CD4-positive, alpha-beta T cell treated with Interleukin-15 for 1 hour (primary cell): ENCODE measurements at regions not wholly inside any gene's neighbourhood (a gene's known extent, or its start where the extent isn't known, plus 50 kb on each side); places are given as distances from the start of the nearest gene placed in this dataset.

Experiments used
- DNase-seq: peaks from one replicate; pipeline ENCODE4 v3.0.0-alpha.2; 2020

DNA sequence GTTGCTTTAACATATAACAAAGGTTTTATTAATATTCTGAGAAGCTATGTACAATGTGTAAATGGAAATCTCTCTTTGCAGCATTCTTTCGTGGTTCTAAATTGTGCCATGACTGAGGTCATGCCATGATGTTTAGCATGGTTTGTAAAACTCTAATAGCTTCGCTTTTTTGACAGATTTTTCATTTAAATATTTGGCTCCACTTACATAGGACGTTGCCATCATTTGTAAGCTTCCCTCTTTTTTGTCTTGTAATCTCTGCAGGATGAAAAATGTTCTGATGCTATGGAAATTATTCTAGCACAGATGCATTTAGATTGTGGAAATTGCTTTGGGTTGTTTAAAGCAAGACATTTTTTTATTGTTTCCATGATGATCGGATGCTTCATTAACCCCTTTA lies 1054.8 kb downstream of the MAT2B start:
- no peak for DNase-seq

DNA sequence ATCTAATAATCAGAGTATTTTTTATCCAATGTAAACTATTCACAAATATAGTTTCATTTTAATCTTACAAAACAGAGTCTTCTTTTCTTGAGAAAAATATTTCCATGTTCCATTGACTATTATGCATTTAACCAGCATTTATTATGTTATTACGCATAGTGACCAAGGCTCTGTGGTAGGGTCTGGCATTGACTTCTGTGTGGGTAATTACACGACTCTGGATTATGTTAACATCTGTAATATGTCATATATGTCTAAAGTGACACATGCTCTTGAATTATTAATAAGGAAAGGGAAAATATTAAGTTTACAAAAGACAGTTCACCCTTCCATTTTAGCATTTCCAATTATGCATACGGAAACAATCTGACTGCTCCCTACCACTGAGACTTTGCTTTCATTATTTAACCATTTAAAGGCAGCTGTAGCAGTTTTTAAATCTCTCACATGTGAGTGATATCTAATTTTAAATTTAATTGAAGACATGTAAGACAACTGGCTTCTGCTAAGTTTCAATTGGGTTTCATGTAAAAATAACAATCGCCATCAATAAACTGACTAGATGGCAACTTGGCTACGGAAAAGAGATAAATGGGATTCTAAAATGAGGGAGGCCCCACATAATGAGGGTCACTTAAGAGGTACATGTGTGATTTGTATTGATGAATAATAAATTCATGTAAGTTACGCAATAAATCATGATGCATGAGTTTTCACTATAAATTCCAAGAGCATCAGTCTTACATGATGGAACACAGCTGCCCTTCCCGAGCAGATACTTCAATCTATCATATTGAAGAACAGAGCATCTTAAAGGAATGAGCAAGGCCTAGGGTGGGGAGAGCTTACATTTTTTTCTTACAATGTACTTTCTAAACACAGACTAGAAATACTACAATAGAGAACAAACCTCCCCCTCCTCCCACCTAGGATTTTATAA lies 1056.8 kb downstream of the MAT2B start:
- DNase-seq, result no peak

DNA sequence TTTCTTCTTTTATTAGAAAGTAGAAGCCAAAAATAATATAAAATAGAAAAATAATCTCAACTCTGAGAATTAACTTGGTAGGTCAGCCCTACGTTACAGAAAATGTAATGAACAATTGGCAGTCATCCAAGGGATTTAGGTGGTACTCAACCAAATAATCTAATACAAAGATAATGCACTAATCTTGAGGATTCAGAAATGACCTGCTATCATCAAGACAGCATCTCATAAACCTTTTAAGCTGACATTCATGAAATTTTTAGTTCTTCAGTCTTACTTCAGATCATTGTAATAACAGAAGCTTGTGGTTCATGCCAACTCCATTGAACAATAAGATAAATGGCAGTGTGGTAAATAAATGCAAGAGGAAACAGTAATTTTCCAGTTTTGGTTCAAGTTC lies 1058.0 kb downstream of the MAT2B start:
- DNase-seq, result no peak

DNA sequence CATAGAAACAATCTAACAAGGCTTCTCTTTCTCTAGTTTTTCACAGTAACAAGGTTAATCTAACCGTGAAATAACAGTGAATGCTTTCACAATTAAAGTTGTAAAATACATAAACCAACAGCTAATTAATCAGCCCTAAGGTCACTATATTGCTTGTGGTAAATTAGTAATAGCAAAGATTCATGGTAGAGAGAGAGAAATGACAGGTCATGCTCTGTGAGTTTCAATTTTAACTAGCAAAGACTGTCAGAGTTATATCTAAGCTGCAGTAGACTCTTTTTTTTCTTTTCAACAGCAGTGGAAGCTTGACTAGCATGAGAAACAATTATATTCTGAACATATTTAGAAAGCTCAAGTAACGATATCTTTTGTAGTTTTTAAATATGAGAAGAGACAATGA lies 1068.0 kb downstream of the MAT2B start:
- no peak for DNase-seq

DNA sequence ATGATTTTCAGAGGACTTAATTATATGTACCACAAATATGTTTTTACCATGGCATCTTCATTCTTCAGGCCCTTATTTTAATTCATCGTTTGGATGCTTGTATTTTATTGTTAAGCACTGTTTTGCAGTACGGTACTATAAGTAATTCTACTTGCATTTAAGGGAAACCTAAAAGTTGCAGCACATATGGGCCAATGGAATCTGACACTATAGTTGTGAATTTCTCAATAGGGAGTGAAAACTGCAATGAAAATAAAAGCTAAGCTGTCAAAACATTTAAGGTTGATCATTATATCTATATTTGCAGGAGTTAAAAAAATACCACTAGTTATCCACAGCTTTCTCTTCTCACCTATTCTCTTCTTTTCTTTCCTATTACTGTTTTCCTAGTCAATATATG lies 1071.8 kb downstream of the MAT2B start:
- DNase-seq, result no peak

DNA sequence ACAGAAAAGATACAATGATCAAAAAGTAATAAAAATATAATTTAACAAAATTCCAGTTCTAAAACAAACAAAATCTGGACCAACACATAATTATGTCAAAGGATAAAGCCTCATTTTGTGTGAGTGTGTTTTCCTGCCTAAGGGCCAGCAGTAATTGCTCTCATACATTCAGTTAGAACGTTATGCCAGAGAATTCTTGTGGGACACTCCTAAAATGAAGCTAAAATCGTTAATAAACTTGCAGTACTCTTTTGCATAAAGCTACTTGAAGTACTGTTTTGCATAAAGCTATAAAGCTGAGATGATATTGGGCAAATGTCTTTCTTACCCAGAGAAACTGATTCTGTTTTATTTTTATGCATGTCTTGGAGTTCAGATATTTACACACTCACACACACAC lies 1072.3 kb downstream of the MAT2B start:
- no peak for DNase-seq

DNA sequence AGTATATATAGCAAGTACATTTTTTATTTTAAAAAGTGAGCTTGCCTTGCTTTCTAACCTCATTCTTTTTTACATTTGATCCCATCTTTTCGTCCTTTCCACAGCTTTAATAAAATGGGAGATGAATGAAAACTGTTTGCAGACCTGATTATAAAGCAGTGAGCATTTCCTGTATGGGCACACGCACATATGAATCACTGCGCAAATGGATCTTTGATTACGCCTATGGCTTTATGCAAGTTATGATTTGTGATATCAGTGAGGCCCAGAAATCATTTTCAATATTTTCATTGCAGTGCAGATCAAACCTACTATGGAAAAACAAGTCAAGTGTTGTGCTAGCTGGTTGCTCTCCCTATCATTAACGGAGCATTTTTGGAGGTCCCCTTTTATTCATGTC lies 1073.0 kb downstream of the MAT2B start:
- no peak for DNase-seq

DNA sequence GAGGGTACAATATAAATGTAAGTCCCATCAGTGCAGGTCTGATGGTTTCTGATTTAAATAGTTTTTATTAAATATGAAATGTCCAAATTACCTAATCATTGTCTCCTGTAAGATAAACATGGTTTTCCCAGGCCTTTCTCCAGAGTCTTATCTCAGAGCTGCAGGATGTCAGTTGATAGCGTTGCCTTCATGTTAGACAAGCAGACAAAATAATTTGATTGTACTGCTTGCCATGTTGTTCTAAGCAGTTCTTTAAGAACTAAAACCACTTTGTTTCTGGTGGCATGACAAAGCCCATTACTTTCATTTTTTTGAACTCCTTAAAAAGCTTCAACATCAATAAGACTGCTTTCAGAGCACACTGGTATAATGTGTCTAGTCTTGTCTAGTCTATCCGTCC lies 1073.5 kb downstream of the MAT2B start:
- DNase-seq, result no peak

DNA sequence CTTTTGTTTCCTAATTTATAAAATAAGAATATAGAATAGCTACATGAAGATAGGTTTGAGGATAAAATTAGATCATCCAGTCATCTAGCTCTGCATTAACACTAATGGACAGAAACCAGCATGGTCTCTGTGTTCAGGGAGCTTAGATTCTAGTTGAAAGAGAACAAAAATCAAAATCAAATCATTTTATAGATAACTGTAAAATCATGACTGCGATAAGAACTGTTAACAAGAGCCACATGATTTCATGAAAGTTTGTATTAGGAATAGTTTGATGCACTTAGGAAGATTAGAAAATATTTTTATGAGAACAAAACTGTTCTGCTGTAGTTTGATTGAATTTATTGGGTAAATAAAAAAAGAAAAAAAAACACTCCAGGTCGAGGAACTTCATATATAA lies 1074.7 kb downstream of the MAT2B start:
- no peak for DNase-seq

DNA sequence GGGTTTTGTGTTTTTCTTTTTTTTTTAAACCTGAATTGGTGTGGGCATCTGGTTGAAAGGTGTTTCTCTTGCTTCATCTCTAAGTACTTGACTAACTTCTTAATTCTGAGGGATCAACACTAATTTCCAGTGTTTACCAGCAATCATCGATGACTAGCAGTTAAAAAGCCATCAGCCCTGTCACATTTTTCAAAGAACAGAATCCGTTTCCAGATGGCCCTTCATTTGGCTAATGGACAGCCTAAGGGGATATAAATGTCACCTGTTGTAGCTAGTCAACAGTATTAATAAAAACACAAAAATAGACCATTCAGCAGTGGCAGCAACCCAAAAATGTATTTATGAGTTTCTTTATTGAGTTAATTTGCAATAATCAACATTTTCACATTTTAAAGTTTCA lies 1076.5 kb downstream of the MAT2B start:
- DNase-seq, result no peak

DNA sequence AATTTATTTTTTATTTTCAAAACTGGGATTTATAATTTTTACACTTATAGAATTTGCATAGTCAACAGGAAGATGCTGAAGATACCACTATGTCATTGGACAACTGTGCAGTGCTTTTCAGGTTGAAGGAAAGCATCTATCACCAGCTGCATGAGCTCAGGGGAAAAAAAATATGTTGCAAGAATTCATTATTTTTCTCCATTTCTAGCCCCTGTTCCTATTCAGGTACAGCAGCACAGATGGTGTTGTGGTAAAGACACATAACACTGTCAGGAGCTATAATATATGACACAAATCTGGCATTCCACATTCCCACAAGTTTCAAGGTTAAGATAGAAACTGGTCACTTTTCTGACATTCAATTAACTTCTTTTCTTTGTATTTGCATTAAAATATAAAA lies 1088.6 kb downstream of the MAT2B start:
- no peak for DNase-seq

DNA sequence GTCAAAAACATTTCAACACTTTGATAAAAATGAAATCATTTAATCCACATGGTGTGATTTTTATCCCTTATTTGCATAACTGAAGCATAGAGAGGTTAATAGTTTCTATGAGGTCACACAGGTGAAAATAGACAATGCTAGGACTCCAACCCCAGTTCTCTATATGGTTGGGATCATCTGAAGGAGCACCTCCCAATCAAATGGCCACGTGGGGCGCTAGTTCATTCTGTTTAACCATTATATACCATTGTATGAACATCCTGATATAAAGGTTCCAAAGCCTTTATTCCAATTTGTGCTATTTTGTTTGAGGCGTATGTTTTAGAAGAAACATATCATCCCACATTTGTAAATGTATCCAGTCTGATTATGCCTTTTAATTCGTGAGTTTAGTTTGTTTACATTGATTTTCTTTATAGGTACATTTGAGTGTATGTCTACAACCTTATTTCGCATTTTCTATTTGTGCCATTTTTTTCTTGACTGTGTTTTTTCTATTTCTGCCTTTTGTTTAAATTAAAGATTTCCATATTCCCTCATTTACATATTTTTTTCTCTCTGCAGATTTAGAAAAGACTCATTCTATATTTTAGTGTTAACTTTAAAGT lies 1092.0 kb downstream of the MAT2B start:
- no peak for DNase-seq

DNA sequence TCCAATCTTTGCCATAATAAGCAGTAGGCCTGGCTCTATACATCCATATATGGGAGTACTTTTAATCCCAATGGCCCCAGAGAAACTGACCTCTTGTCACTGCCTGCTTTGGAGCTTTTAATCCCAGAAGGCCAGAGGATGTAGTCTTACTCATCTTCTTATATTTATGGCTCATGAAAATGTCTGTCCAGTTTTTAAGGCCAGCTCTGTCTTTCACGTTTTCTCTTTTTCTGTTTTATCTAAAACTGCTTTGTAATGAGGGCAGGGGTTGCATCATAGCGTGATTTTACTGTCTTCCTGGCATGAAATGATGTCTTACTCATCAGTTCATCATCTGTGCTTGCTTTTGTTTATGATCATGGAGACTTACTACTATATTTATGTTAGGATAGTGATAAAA lies 1094.9 kb downstream of the MAT2B start:
- DNase-seq, result no peak

DNA sequence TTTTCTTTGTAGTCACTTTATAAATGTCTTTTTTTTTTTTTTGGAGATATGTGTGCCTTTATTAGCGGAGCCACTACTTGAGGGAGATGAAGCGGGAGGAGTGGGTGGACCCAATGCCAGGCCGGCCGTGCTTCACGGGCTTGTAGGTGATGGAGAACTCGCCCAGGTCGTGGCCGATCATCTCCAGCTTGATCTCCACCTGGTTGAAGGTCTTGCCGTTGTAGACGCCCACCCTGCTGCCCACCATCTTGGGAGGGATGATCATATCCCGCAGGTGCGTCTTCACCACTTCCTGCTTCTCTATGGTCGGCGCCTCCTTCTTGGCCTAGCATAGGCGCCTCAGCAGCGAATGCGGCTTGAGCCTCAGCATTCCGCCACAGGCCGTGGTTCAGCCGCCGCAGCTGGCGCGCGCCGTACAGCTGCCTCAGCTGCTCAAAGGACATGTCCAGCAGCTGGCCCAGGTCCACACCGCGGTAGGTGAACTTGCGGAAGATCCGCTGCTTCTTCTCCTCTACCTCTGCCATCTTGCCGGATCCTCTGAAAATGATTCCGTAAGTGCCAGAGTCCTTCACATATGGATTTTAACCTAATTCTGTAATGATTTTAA lies 1095.6 kb downstream of the MAT2B start:
- no peak for DNase-seq

DNA sequence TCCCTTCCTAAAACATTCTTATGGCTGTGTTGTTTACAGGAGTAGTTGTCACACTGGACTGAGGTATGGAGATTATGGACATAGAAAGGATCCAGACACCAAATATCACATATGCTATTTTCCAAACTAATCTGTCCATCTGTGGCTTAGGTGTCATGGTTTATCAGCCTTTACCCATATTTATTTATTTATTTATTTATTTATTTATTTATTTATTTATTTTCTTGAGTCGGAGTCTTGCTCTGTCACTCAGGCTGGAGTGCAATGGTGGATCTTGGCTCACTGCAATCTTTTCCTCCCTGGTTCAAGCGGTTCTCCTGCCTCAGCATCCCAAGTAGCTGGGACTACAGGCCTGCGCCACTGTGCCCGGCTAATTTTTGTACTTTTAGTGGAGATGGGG lies 1103.1 kb downstream of the MAT2B start:
- no peak for DNase-seq

DNA sequence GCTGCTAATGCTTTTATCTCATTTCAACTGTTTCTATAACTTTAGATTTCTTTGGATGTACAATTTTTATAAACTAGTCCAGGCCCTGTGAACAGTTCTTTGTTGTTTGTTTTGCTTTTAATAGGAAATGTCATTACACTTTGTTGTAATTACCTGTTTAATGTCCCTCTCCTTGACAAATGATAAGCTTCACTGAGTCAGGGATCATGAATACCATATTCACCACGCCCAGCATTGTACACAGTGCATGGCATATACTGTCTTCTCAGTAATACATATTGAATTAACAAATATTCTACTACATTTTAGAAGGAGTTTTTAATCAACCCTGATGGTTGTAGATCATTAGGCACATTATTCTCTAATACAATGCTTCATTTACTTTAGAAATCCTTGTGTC lies 1105.0 kb downstream of the MAT2B start:
- no peak for DNase-seq

DNA sequence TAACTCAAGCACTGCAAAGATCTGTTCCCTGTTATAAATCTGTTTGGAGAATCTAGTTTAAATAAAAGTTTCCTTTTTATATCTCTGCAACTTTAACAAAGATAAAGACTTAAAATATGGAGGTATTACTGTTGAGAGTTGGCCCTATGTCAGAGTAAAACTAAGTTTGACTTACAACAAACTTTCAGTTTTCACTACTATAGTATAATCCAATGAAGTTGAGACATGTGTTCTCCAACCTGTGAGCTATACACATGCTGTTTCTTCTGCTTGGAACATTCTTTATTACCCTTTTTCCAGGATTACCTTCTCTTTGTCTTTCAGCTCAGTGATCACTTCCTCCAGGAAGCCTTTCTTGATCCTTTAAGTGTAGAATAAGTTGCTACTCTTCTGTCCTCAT lies 1109.3 kb downstream of the MAT2B start:
- DNase-seq, result no peak

DNA sequence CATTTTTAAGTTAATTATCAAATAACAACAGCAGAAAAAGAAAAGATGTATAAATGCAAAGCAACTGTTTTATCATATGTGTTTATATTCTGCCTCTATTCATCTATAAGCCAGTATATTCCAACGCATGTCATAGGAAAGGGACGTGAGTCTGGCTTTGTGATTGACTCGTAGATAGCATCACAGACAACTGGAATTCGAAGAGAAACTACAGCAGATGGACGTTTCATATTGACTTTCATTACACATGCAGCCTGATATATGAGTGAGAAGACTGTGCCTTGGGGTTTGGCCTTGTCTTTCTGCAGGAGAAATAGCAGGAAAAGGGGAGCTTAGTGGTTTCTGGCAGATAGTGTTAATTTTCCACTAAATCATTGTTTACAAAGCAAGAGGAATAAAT lies 1111.9 kb downstream of the MAT2B start:
- no peak for DNase-seq

DNA sequence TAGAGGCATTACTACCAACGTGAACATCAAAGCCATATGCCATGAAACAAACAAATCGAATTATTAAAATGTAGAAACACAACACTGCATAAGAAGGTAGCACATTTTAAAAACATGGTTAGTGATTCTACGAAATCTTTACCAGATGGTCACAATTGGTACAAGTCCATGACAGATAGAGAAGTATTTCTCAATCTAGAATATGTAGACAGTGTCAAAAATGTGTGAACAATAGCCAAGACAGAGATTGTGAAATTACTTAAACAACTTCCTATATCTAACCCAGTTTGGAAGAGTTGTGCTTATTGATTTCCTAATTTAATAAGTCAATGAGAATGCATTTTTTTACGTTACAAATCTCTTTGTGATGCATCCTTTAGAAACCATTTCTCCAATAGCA lies 1121.6 kb downstream of the MAT2B start:
- DNase-seq, result no peak

DNA sequence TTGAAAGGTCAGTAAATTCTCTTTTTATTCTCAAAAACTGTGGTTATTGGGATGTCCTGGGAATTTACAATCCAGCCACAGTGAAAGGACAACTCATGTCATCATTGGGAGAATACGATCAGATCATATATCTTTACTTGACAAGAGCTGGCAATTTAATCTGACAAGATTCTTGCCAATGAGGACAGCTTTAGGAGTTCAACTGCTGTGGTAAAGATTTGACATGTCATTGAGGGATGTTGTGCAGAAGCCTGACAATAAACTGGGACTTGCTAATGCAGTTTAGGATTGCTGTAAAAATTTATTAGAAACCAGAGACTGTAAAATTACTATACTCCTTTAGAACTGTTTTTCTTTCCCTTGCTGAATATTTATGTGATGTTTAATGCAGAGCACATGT lies 1131.0 kb downstream of the MAT2B start:
- DNase-seq, result no peak

DNA sequence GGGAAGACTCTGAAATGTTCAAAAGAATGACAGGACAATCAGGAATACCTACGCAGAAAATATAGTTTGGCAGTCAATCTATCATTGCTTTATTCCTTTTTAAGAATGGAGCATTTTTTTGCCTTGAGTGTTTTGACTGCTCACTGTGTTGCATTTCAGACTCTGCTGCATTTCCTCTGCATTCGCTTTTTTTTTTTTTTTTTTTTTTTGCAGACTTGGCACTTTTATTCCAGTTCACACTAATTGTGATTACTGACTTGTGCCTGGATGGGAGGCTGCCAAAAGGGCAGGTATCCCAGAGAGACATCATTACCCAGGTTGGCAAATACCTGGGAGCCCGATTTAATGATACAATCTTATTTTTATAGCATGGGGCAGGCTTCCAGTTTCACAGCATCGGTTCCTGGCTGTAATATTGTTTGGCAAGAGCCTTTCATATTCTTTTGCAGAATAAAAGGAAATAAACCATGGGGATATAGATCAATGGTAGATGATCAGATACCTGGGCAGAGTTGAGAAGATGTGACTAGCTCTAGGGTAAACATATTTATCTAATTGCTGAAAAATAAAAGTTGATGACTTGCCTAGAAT lies 1132.6 kb downstream of the MAT2B start:
- no peak for DNase-seq

DNA sequence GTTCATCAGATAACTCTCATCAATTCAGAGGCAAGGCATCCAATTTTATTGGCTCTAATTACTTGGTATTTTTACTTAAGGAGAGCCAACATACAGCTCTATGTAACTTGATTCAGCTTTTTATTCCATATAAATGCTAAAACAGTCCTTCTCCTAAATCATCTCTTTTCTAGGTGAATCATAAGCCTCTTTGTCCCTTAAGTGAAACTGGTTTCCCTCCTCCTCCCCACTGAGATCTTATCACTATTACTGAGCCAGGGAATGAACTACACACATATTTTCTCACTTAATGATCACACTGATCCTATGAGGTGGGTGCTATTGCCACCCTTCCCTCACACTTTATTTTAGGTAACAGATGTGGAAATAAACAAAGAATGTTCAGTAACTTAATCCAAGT lies 1143.8 kb downstream of the MAT2B start:
- no peak for DNase-seq

DNA sequence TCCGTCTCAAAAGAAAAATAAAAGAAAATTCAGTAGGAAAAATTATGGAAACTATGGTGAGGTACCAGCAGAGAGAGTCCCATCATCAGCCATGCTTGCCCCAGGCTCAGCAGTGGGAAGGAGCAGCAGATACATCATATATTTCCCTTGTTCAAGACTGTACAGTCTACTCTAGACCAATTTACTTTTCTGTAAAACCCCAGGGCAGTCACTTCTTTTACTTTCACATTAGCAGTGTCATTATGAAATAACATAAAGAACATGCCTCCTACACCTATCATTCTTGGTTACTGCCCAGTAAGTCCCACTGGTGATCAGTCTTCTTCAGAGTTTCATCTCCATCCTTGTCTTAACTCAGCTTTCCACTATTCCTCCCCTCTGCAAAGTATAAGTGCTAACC lies 1145.0 kb downstream of the MAT2B start:
- DNase-seq, result no peak
